SHP77 (cell line): ENCODE measurements at regions not wholly inside any gene's neighbourhood (a gene's known extent, or its start where the extent isn't known, plus 50 kb on each side); places are given as distances from the start of the nearest gene placed in this dataset.

Experiments used
- DNase-seq, 2 experiments: peaks; one replicate each; lab custom pipeline; 2025; lab: John Stamatoyannopoulos, UW

- DNase-seq = peak; percentile 62 to 74
Observed at GRCh38 chr2:111219285-111219684, 98.6 kb downstream of the BCL2L11 start.

DNA sequence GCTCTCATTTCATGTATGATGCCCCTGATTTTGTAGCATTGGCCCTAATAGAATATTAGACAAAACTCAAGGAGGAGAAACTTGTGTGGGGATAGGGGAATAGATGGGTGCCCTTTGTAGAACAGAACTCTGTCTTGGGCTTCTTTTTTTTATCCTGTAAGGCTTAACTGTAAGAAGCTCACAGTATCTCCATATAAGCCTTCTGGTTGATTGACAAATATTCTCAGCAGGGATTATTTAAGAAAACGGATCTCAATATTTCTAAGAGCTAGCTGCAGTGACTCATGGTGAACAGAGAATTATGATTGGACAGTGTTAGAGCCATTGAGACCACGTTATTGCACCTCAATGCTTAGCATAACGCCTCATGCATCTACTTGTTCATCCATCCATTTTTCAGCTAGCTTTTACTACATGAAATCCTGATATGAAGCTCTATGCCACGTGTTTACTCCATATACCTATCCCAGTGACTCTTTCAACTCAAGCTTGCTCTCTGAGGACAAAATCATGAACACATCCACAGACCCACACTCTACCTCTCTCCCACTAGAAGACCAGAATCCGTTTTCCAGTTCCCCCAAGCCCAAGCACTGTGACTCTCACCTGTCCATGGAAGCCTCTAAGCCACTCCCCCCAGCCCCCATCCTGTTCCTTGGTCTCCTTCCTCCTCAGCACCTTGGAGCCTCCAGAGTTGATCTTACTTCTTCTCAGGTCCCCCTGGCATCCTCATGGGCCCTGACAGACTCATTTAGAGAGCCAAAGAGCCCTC is 99.2 kb downstream of the BCL2L11 start:
- DNase-seq = no peak

DNA sequence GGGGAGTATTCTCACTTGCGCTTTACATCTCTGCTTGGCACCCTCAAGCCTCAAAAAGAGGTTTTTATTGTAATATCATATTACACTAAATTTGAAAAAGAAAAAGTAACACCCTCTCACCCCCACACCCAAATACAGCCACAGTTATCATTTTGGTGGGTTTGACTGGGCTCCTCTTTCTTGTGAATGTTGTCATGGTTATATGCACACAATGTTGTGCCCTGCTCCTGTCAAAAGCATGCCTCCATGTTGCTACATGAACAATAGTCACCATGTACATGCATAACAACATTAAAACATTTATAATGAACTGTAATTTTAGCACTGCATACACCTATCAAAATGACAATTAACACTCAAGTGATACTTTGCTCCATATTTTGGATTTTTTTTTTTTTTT is 100.2 kb downstream of the BCL2L11 start:
- no peak for DNase-seq

- no peak for DNase-seq
Observed at GRCh38 chr2:111221701-111222100, 101.0 kb downstream of the BCL2L11 start.

DNA sequence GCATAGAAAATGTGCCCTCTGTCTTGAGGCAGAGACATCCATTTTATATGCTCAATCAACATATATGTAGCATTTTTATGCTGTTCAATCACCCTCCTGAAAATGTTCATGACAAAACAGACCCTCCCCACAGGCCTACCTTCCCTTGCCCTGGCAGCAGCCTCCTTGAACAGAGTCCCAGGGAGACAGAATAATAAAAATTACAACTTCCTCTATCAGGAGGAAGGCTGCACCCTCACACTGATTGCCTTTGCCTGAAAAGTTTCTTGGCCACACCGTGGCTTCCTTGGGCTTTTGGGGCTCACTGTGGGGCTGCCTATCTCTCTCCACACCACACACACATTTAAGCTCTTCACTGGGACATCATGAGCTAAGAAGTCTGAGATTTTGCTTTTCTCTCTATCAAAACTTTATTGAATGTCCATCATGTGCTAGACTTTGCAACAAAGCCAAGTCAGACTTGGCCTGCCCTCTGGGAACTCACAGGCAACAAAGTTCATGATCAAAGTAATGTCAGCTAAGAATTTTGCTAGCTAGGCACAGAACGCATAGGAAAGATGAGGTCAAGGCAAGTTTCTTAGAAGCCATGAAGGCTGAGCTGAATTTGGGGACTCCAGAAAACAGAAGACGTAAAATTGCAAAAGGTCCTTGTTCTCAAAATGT is 101.6 kb downstream of the BCL2L11 start:
- DNase-seq = no peak

DNA sequence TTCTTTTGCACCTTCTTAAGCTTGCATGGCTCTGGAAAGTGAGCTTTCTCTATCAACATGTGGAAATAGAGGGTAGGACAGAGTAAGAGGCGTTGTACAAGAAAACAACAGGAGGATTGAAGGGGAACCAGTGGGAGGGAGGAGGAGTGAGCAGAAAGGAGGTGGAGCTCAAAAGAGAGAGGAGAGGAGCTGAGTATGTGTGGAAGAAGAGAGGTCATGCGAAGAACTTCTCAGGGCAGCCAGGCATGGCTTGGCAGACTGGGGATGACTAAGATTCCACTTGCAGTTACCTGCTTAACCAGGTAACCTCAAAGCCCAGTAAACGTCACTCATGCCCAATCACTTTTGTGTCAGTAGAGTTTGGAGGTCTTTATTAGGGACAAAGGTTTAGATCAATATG is 105.1 kb downstream of the BCL2L11 start:
- no peak for DNase-seq

DNA sequence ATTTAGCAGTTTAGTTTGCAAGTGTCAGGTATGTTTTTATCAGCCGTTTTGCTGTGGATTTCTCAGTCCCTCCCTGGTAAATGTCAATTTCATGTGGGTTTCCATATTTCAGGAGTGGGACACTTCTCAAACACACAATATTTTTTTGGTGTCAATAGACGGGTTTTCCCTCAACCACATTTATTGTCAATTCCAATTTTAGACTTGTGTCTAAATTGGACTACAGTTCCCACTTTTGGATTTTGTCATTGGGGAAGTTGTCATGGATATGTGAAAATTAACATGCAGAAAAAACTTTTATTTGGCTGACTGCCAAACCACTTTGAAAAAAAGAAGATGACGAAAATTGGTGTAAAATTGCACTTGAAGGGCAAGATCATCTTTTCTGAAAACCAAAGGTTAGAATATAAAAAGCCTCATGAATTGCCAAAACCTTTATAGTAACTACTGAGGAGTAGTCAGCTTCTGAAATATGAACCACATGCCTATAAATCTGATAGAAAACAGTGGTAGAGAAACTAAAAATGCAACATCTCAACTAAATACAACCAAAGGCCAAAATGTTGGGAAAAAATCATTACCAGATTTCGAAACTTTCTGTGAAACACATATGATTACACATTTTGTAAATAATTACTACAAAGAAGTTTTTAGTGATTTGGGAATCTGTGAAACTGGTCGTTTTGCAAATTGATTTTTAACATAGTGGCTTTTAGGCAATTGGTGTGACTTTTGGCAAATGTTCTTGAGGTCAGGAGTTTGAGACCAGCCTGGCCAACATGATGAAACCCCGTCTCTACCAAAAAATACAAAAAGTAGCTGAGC is 106.4 kb downstream of the BCL2L11 start:
- no peak for DNase-seq

DNA sequence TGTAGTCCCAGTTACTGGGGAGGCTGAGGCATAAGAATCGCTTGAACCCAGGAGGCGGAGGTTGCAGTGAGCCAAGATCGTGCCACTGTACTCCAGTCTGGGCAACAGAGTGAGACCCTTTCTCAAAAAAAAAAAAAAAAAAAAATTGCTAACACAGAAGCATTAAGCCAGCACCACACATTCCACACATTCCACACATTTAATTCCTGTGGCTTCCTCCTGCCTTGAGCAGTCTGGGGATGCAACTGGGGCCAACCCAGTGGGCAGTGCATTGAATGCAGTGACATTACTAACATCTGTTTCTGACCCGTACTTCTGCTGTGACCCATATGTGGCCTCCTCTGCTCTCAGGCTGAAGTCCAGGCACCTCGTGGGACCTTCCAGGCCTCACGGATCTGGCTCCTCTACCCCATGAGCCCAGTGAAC is 107.0 kb downstream of the BCL2L11 start:
- no peak for DNase-seq

DNA sequence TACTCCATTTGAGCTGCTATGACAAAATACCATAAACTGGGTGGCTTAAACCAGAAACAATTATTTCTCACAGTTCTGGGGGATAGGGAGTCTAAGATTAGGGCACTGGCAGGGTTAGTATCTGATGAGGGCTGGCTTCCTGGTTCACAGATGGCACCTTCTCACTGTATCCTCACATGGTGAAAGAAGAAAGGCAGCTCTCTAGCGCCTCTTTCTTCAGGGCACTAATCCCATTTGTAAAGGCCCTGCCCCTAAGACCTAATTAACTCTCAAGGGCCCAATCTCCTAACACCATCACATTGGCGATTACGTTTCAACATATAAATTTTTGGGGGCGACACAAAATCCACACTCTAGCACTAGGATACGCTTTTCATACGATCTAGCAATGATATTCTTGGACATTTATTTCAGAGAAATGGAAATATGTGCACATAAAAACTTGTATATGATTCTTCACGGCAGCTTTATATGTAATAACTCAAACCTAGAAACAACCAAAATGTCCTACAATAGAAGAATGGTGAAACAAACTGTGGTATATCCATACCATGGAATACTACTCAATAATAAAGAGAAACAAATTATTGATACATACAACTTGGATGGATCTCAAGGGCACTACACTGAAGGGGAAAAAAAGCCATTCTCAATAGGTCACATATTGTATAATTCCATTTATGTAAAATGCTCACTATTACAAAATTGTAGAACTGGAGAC is 111.0 kb downstream of the BCL2L11 start:
- DNase-seq = no peak

GRCh38 chr2:111235192-111236015 is 114.7 kb downstream of the BCL2L11 start:
- no peak for DNase-seq

DNA sequence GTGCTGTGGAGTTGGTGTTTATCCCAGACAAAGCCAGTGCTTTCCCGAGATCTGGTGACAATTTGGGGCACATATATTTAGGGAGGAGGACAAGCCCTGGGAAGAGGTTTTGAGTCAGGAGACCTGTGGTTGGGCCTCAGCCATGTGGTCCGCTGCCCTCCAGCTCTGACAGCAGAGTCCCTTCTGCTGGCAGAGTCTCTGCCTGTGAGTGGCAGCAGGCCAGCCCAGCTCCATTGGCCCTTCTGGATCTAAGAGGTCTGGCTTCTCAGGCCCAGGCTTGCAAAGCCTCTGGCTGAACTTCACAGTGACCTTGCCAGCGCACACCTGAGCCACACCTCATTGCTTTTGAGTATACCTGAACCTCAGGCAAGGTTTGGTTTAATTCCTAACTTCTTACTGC is 115.3 kb downstream of the BCL2L11 start:
- no peak for DNase-seq

GRCh38 chr2:111238296-111238695 is 117.6 kb downstream of the BCL2L11 start:
- DNase-seq = no peak

DNA sequence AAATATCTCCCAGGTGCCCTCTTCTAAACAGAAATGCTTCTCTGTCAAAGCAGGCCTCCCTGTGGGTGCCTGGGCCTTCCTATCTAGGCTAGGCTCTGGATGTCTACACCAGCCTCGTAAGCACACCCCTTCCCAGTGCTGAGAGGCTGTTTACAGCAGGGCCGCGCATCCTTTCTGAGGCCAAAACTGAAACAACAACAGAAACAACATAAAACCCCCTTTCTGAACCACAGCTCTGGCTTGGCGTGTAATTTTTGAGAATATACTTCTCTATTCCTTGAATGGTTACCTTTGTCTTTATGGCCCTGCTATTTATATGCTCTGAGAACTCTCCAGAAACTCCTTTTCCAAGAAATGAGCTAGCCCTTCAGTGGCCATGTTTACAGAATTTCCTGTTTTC is 118.4 kb downstream of the BCL2L11 start:
- DNase-seq = no peak

GRCh38 chr2:111239581-111240249 is 119.0 kb downstream of the BCL2L11 start:
- DNase-seq = no peak

DNA sequence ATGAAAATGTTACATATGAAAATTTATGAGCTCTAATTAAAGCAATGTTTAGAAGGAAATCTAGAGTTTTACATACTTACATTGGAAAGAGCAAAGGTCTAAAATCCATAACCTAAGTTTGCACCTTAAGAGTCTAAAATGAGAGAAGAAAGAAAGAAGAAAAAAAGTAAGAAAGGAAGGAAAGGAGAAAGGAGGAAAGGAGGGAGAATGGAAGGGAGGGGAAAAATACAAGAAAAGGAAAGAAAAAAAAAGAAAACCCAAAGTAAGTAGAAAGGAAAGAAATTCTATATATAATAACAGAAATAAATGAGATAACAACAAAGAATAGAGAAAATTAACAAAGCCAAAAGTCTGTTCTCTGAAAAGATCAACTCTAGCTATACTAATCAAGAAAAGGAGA is 122.6 kb downstream of the BCL2L11 start:
- no peak for DNase-seq

DNA sequence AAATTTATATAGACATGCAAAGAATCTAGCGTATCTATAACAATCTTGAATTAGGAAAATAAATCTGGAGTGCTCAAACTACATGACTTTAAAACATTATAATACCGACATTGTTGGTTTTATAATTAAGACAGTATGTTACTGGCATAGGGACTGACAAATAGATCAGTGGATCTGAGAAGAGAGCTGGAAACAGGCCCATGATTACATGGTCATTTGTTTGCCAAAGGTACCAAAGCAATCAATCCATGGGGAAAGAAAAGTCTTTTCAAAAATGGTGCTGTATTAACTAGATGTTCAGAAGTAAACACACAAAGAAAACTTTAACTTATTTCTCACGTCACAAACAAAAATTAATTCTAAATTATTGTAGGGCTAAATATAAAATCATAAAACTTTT is 124.2 kb downstream of the BCL2L11 start:
- DNase-seq = no peak

- DNase-seq = no peak
Observed at GRCh38 chr2:111246620-111247061, 125.9 kb downstream of the BCL2L11 start.

- DNase-seq = no peak
Observed at GRCh38 chr2:111247491-111247890, 126.8 kb downstream of the BCL2L11 start.

DNA sequence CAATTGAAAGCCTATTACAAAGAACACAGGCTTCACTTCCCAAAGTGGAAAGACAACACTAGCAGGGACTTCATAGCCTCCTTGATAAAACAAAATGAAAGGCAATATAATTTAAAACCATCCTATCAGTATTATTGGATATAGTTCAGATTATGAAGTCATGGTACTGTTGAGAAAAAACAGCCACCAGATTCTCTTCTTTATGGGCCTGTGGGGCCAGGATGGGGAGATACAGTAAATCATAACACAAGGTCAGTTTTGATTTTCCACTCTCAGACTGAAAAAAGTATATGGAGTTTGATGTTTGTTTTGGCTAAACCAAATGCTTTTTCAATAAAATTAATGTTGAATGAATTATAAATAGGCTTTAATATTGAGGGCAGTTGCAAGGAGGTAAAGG is 129.1 kb downstream of the BCL2L11 start:
- DNase-seq = no peak

- no peak for DNase-seq
Observed at GRCh38 chr2:111250448-111251030, 129.8 kb downstream of the BCL2L11 start.
